GM12892 (cell line): ENCODE measurements at regions not wholly inside any gene's neighbourhood (a gene's known extent, or its start where the extent isn't known, plus 50 kb on each side); places are given as distances from the start of the nearest gene placed in this dataset.
"Not testable (repeated sequence)": the region's sequence is repeated elsewhere in the genome, so short reads cannot be mapped to it uniquely, and the experiment has no call there.

Experiments
- POLR2A ChIP-seq: IDR thresholded peaks from 2 replicates; pipeline ENCODE4 v1.6.1; 2011; ENCODE audit warnings: low read depth, low read length, control low read depth
- POLR2AphosphoS5 ChIP-seq: IDR thresholded peaks from 2 replicates; pipeline ENCODE4 v1.6.1; 2011; ENCODE audit warnings: low read depth, low read length, control low read depth
- TAF1 ChIP-seq: IDR thresholded peaks from 2 replicates; pipeline ENCODE4 v1.6.1; 2011; ENCODE audit warnings: low read depth, mild to moderate bottlenecking, control low read depth, low read length, borderline replicate concordance

DNA sequence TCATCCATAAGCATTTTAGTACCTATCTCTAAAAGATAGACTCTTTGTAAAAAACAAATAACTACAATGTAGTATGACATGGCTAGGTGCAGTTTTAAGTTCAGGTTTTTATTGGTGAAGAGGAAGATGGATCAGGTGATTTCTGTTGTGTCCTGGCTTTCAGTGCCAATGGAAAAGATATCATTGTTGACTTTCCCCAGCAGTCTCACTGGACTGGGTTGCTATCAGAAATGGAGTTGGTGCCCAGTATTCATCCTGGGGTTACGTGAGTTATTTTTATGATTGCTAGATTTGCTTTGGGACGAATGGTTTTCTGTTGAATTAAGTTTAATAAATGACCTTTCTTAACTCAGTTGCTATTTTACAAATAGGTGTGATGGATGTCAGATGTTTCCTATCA lies 120.5 kb downstream of the GOLGA6L22 start:
- TF ChIP-seq POLR2A, POLR2AphosphoS5, TAF1: not testable (repeated sequence)
